Kidney (tissue), 13 donors: ENCODE measurements at regions not wholly inside any gene's neighbourhood (a gene's known extent, or its start where the extent isn't known, plus 50 kb on each side); places are given as distances from the start of the nearest gene placed in this dataset.

Experiments used
- DNase-seq, 5 donors: peaks; one replicate each; pipeline ENCODE4 v3.0.0-alpha.2; 2013 to 2020
- FAIRE-seq: peaks from 2 replicates; lab custom pipeline; 2012; peaks lifted over from hg19 to GRCh38; lab: Jason Lieb, UNC
- H3K27ac ChIP-seq, 2 donors: one replicate each; pipeline ENCODE4 v1.7.0; 2013; ENCODE audit warnings: low read depth in 2 of 2, low read length in 2 of 2, inconsistent platforms in 1 of 2
- H3K27me3 ChIP-seq: one replicate; pipeline ENCODE4 v1.7.1; 2013; ENCODE audit warnings: low read length, inconsistent platforms; ENCODE audit not compliant: control insufficient read depth, insufficient read depth
- H3K36me3 ChIP-seq, 3 donors: one replicate each; pipeline versions ENCODE4 v1.7.0 to v1.7.1; 2013; ENCODE audit warnings: low read length in 3 of 3, control low read depth in 1 of 3, inconsistent platforms in 1 of 3; ENCODE audit not compliant: insufficient read depth in 3 of 3, control insufficient read depth in 2 of 3
- H3K4me1 ChIP-seq, 3 donors: one replicate each; pipeline versions ENCODE4 v1.7.0 to v1.7.1; 2013; ENCODE audit warnings: low read length in 3 of 3, inconsistent platforms in 1 of 3, low read depth in 1 of 3; ENCODE audit not compliant: control insufficient read depth in 2 of 3, insufficient read depth in 2 of 3
- H3K4me3 ChIP-seq, 3 donors: one replicate each; pipeline versions ENCODE4 v1.7.0 to v1.8.1; 2013; ENCODE audit warnings: low read length in 3 of 3, control low read depth in 1 of 3, inconsistent platforms in 1 of 3
- H3K9ac ChIP-seq, 3 donors: one replicate each; pipeline versions ENCODE4 v1.7.0 to v1.7.1; 2013; ENCODE audit warnings: low read length in 3 of 3, control low read depth in 1 of 3, inconsistent platforms in 1 of 3
- H3K9me3 ChIP-seq, 3 donors: one replicate each; pipeline versions ENCODE4 v1.7.0 to v1.7.1; 2013; ENCODE audit warnings: low read length in 3 of 3, control low read depth in 1 of 3, inconsistent platforms in 1 of 3; ENCODE audit not compliant: control insufficient read depth in 2 of 3, insufficient read depth in 1 of 3
- CTCF ChIP-seq: IDR thresholded peaks from 3 replicates; pipeline ENCODE4 v1.5.1; 2012; ENCODE audit warnings: mild to moderate bottlenecking, moderate library complexity, borderline replicate concordance; ENCODE audit not compliant: insufficient read depth; ENCODE audit errors: extremely low read depth
- intact Hi-C: fragments of 100-400 bp; cut with DNase I; formaldehyde crosslinking; loops from one replicate; pipeline ENCODE4 v1.11.1; 2022
- donor health status: control.
- donor health status: control.
- donor health status: control.
- donor health status: control.
- donor health status: control.
- donor health status: DM: yes; HTN: yes; CAD: no.
- donor health status: Normal renal cell carcinoma (clear cell type).

GRCh38 chr15:91716536-91716935, 137.0 kb upstream of the SLCO3A1 start:
- no peak for DNase-seq
- Histone ChIP-seq H3K27me3 (no peaks in the 10 kb centered on the region), H3K9me3 (no peaks in the 10 kb centered on the region), H3K27ac (no peak overlapping the region), H3K4me1 (no peaks in the 10 kb centered on the region), H3K36me3 (no peaks in the 10 kb centered on the region), H3K9ac (no peak overlapping the region), H3K4me3 (no peak overlapping the region)
- intact Hi-C loops = no loop called here
- no peak for FAIRE-seq
- no peak for TF ChIP-seq CTCF

GRCh38 chr15:91717811-91718210, 135.7 kb upstream of the SLCO3A1 start:
- no peak for FAIRE-seq
- no peak for DNase-seq
- H3K4me3 ChIP-seq = no peak overlapping the region

GRCh38 chr15:91723959-91724358, 129.5 kb upstream of the SLCO3A1 start:
- TF ChIP-seq CTCF = no peak
- H3K27me3 ChIP-seq = no peaks in the 10 kb centered on the region
- H3K4me1 ChIP-seq = no peaks in the 10 kb centered on the region
- no peak for DNase-seq
- no peak for FAIRE-seq
- H3K36me3 ChIP-seq = no peaks in the 10 kb centered on the region
- H3K9me3 ChIP-seq = no peaks in the 10 kb centered on the region
- H3K4me3 ChIP-seq = no peak overlapping the region
- no peak overlapping the region for H3K9ac ChIP-seq
- intact Hi-C loops = no loop called here
- no peak overlapping the region for H3K27ac ChIP-seq

More at GRCh38 chr15:91717811-91718210, 135.7 kb upstream of the SLCO3A1 start:
- no peaks in the 10 kb centered on the region for H3K36me3 ChIP-seq
- H3K9ac ChIP-seq = no peak overlapping the region
- no peak overlapping the region for H3K27ac ChIP-seq
- intact Hi-C loops = no loop called here
- H3K27me3 ChIP-seq = no peaks in the 10 kb centered on the region
- H3K4me1 ChIP-seq = no peaks in the 10 kb centered on the region
- TF ChIP-seq CTCF = no peak
- no peaks in the 10 kb centered on the region for H3K9me3 ChIP-seq

GRCh38 chr15:91733661-91734060, 119.8 kb upstream of the SLCO3A1 start:
- Histone ChIP-seq H3K4me3 (no peak overlapping the region), H3K27ac (no peak overlapping the region), H3K9ac (no peak overlapping the region), H3K36me3 (no peaks in the 10 kb centered on the region), H3K4me1 (no peaks in the 10 kb centered on the region), H3K27me3 (no peaks in the 10 kb centered on the region), H3K9me3 (no peaks in the 10 kb centered on the region)
- FAIRE-seq (no peak), DNase-seq (no peak)
- no peak for TF ChIP-seq CTCF
- intact Hi-C loops = no loop called here
